HG03442 (cell line): ENCODE measurements at regions not wholly inside any gene's neighbourhood (a gene's known extent, or its start where the extent isn't known, plus 50 kb on each side); places are given as distances from the start of the nearest gene placed in this dataset.
"Not testable (repeated sequence)": the region's sequence is repeated elsewhere in the genome, so short reads cannot be mapped to it uniquely, and the experiment has no call there.

ENCODE experiments used
- ATAC-seq: cut with Tn5 transposase; IDR thresholded peaks from one replicate; pipeline ENCODE4 v1.9.1; 2021; ENCODE audit warnings: mild to moderate bottlenecking, moderate library complexity; ENCODE audit not compliant: unreplicated experiment

DNA sequence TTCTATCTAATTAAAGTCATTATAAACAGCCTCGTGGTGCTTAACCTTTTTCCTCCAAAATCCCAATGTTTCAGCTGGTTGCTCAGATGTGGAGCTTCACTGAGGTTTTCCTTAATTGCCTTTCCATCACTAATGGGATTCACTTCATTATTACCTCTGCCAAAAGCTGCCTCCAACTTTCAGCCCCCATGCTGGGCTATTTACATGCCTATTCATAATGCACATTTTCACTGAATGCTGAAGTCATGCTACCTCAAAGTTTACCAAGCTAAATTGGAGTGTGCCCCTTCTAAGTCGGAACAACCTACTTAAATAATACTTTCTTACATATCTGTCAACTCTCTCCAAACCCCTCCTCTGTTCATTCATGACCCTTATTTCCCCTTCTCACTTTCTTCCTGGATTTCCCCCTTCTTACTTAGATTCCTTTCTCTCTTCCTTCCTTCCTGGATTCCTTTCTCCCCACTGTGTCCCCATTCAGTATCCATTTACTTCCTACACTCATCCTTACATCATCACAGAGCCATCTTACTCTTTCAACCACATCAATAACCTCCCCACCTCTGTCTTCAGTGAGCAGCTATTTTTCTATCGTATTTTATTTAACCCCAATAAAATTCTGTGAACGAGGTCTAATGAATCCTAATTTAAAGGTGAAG, 887.3 kb upstream of the TENM4 start:
- no peak for ATAC-seq

DNA sequence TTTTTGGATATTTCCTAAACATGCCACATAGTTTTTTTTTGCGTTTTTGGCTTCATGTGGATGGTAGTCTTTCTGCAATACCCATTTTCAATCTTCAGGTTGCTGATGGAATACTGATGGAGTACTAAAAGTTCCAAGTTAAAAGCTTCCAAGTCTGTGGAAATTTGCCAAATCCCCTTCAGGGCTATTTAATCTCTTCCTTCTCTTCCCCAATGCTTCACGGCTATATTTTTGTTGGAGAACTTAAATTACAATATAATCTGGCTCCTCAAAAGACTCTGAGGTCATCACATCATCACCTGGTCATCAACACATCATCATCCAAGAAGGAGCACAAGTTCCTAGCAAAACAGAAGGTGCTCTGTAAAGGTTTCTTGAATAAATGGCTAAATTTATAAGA, 881.0 kb upstream of the TENM4 start:
- no peak for ATAC-seq

DNA sequence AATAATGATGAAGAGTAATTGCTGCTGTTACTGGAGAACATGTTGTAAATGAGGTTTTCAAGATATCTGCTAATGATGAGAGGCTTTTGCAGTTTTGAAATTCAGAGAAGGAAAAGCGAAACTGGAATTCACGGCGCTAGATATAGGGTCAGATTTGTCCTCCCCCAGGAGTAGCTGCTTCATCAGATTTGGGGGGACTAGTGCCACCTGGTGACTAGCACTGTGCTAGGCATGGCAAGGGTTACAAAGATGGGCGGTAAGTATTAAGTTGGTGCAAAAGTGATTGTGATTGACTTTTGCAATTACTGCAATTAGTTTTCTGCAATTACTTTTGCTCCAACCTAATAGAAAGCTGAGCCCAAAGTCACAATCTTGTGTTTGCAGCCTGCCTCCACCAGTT, 879.9 kb upstream of the TENM4 start:
- no peak for ATAC-seq

DNA sequence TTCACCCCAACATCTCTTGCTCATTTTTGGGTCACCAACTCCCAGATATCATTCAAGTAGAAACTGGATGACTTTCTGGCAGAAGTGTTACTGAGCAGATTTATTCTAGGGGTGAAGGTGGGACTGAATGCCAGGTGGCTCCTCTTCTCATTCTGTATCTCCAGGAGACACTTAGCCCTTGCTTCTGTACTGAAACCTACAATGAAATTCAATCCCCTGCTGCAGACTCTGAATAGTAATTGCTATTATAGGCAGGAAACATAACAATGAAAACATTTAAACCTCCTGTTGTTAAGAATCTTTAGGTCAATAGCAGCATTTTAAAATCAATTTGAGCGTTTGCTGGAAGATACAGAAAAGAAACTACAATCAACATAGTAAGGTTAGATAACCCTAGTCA, 879.4 kb upstream of the TENM4 start:
- ATAC-seq: no peak

DNA sequence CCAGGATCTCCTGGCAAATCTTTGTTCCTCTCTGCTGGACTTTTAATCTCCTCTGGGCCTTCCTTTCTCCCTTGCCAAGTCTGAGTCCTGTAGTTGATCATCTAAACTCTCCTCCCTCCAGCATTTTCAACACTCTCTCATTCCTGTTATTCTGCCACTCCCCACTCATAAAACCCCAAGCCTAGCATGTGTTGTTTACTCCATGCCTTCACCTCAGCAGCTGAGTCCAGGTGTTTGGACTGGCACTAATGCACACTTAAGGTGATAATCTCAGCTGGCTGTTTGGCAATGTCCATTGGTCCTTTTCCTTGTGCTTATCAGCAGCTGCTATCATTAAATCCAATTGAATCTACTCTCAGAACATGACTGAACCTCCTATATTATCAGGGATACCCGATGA, 876.8 kb upstream of the TENM4 start:
- ATAC-seq: no peak

DNA sequence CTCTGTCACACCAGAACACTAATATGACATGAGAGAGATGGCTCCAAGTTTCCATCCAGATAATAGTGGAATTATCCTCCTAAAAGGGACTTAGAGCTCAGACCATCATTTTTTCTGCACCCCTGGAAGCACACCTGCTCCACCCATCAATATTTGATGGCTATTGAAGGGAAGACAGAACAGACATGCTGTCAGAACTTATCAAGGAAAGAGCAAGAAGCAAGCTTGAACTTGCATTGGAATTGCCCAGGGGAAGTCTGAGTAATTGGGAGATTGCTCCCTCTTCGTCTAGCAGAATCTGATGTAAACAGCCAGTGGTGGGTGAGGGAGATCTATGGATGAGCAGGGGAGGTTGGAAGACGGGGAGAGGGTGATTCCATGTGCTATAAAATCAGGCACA, 874.4 kb upstream of the TENM4 start:
- ATAC-seq: no peak

DNA sequence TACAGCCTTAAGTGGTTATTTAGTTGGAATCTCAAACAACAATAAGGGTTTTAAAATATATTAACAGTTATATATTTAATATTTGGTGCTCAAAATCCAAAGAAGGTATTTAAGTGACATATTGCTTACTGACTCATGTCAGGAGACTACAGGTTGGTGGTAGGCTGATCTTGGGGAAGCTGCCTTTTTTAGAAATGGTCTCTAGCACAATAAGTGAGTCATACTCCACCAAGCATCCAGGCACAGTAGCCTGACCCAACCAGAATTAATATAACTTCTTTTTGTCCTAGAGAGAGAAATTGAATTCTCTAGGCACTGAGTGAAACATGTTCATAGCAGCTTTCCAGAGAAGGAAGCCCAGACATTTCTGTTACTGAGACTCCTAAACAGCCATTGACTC, 868.5 kb upstream of the TENM4 start:
- no peak for ATAC-seq

DNA sequence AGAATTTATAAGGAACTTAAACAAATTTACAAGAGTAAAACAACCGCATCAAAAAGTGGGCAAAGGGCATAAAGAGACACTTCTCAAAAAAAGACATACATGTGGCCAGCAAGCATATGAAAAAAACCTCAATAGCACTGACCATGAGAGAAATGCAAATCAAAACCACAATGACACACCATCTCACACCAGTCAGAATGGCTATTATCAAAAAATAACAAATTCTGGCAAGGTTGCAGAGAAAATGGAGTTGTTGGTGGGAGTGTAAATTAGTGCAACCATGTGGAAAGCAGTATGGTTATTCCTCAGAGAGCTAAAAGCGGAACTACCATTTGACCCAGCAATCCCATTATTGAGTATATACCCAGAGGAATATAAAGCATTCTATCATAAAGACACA, 866.8 kb upstream of the TENM4 start:
- no peak for ATAC-seq

DNA sequence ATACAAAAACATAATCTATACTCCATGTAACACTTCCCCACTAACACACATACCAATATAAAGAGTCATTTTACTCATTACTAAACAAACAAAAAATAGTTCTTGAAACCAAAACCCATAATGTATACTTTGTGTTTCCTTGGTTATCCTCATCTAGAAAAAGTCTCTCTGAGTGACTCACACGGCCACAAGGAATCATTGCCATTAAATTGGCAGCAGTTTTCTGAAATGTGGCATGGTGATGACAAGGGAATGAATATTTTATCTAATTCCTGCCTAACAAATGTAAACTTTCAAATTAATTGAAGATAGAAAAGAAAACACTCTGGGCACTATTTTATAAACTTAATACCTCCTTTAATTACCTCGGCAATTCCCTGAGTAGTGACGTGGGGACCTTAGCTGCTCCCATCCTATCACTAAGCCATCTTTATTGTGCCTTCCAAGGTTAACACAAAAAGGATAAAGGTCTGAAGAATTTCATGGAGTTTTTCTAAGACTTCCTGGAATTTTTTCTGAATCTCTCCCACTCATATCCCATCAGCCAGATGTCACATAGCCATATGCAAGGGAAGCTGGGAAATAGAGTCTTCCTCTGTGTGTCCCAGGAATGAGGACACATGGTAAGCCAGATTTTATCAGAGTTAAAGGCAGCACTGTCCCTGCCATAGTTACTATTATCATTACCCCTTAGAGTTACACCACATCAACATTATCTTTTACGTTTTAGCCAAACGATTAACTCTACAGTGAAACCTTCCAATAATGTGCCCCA, 857.2 kb upstream of the TENM4 start:
- no peak for ATAC-seq

DNA sequence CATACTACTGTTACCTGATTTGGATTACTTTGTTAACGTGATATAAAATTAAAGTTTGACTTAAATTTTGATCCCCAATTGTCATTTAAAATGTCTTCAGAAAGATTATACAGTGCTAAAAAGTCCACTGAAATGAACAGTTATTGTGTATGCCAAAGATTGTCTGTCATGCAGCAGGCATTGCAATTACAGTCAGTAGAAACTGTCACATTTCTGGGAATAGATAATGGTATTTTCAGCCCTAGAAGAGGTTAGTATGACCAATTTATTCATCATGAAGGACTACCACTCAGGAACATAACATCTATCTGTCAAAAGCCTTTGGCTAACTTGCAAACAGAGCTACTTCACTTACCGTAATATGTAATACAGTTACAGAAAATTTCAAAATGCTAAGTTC, 852.5 kb upstream of the TENM4 start:
- ATAC-seq: no peak

DNA sequence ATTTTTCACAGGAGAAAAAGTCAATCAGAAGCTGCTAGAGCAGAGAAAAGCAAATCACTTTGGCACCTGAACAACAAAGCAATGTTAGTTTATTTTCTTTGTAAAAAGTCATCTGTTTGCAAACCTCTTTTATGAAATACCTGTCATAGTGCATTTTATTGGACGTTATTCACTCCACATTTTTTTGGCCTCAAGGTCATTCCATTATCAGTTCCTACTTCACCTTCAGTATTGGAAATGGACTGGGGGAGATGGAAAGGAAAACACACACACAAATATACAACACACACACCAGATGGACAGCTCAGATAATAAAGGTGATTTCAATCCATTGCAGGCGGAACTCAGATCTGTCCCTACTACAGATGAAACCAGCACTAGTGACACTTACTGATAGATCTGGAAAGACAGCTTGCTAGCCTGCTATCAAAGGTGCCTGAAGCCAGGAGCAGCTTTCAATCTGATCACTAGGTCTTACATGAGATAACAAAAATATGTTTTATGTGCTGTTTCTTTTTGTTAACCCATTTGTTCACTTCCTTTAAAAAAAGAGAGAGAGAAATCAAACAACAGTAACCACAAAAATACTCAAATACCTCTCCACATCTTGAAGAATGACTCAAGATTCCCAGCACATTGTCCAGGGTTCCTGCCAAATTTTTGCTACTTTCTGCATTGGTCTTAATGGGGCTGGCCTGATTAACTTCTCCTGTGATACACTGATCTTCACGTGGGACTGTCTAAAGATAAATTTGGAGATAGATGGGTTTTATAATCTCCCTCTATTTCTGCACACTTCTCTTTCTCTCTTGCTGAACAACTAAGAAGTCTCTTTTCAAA, 844.3 kb upstream of the TENM4 start:
- no peak for ATAC-seq

DNA sequence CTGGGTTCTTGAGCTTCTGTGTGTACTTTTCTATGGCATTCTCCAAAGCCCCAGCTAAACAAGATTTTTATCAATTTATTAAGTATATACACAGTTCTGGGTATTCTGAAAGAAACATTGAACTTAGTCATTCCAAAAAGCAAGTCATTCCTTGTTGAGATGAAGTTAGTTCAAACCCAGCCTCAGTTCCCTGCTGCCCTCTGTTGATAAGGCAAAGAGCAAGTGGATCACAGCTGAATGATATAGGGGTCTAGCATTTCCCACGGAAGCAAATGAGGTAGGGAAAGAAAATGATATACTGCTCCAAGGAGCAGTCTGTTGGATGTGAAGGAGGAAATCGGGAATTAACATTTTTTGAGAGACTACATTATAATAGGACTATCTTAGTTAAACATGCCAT, 841.8 kb upstream of the TENM4 start:
- no peak for ATAC-seq

DNA sequence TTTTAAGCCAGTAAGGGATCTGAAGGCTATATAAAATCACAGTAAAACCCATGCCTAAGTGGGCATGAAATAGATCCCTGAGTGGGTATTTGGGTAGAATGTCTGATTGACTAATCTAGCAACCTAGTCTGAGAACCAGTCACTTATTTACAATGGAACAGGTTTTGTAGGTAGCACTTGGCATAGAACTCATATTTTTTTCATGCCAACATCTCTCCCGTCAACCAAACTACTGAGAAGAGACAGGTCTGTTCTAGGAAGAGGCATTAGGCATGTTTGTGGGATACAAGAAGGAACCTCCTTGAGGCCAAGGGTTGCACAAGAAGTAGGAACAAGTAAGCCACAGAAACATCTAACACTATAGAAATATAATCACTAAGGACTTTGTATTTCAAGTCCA, 840.4 kb upstream of the TENM4 start:
- ATAC-seq: no peak

DNA sequence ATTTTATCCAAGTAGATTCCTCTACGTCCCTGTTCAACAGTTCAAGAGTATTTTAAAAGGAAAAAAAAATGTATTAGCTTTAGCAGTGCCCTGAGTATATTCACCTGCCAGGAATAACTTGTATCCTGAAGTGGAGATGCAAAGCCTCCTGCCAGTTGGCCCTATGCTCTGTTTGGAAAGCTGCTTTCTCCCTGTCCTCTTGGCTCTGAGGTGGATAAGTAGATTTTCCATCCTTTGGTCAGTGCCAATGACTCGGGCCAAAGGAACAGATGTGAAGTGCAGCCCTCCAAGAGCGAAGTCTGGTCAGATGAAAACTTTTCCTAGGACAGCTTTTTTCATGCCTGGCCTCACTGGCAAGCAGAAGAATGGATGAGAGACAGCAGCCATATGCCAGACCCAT, 839.9 kb upstream of the TENM4 start:
- ATAC-seq: no peak

DNA sequence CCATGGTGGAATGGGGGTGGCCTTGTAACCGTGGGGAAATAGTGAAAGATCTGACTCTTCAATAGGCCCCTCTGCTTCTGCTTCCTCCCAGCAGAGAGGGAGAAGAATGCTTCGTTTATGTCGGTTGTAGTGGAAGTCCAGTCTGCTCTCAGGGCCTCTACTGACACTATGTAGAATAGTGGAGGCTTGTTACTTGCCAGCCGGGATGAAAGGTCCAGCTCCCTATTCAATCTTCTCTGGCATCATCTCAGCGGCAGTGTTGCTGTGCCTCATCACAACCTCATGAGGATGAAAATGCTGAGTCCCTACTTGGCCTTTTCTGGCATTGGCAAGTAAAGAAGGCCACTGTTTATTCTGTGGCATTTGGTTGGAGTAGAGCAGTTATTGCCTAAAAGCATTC, 820.9 kb upstream of the TENM4 start:
- no peak for ATAC-seq

DNA sequence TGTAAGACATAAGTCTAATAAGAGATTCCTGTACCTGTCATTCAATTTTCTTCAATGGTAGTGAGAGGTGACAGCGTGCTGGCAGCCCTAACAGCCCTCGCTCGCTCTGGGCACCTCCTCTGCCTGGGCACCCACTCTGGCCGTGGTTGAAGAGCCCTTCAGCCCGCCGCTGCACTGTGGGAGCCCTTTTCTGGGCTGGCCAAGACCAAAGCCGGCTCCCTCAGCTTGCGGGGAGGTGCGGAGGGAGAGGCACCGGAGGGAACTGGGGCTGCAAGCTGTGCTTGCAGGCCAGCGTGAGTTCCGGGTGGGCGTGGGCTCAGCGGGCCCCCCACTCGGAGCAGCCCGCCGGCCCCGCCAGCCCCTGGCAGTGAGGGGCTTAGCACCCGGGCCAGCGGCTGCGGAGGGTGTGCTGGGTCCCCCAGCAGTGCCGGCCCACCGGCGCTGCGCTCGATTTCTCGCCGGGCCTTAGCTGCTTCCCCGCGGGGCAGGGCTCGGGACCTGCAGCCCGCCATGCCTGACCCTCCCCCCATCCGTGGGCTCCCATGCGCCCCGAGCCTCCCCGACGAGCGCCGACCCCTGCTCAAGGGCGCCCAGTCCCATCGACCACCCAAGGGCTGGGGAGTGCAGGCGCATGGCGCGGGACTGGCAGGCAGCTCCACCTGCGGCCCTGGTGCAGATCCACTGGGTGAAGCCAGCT, 816.6 kb upstream of the TENM4 start:
- ATAC-seq: not testable (repeated sequence)

DNA sequence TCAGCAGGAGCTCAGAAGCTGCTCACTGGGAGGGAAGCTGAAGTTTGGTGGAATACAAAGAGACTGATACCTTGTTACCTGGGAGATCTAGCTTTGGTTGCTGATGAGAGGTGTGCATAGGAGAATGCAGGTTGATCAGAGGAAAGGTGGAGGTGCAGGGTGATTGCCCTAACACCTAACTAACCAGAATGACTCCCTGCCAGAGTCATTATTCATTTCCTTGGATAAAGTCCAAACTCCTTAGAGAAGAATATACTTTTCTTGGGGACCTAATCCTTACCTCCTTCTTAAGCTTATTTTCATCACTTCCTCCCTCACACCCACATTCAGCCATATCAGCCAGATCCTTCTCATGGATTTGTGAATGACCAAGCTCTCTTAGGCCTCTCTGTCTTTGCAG, 814.2 kb upstream of the TENM4 start:
- ATAC-seq: no peak

DNA sequence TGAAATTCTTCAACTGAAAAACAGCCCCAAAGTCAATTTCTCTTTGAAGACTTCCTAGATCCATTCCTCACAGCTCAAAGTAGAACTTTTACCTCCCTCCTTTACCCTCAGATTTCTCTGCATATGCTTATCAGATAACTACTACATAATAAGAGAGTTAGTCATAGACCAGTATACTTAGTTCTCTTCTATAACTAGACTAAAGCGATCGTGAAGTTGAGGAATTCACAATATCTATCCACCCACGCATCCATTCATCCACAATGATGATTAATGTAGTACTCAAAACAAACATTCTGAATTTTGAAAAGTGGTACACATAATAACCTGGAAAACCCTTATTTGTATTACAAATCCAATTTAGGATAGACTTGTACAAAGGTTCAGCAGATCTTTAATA, 800.9 kb upstream of the TENM4 start:
- no peak for ATAC-seq

DNA sequence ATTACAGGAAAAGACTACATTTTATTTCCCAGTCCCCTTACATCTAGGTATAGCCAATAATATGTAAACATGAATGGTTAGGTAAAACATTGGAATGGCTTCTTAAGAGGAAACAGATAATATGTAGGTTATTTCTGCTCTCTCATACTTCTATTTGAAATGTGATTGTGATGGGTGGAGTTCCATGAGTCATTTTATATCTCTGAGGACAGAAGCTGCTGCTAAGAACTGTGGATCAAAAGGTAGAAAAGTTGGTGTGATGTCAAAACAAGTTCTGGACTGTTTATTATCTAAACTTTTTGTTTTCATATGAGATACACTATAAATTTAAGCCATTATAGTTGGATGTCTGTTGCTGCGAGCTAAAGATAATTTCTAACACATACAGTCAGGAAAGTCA, 799.4 kb upstream of the TENM4 start:
- ATAC-seq: no peak

DNA sequence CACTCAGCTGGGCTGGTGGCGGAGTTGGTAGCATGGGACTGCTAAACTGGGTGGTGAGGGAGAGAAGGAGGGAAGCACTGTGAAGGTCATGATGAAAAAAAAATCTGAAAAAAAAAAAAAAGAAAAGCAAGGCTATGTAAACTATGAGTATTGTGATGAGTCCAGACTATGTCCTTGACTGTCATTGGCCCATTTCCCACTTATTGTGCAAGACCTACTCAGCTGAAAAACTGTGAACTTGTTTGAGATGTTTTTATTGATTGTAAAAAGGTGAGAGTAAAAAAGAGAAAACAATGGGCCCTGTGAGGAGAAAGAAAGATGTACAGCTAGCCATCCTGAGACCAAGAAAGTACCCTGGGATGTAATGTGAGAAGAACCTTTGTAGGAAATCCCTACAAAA, 798.4 kb upstream of the TENM4 start:
- no peak for ATAC-seq

DNA sequence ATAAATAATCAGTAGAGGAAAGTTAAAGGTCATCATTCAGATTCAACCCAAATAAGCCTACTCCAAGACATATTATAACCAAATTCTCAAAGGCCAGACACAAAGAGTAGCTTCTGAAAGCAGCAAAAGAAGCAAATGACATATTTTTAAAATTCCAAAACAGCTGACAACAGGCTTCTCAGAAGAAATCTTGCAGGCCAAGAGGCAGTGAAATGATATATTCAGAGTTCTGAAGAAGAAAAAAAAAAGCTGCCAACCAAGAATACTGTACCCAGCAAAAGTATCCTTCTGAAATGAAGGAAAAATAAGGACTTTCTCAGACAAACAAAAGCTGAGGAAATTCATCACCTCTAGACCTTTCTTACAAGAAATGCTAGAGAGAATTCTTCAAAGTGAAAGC, 787.1 kb upstream of the TENM4 start:
- ATAC-seq: no peak
